CD4-positive, alpha-beta T cell treated with Interleukin-2 at 100 ng/mL for 4 hours (primary cell): ENCODE measurements at regions not wholly inside any gene's neighbourhood (a gene's known extent, or its start where the extent isn't known, plus 50 kb on each side); places are given as distances from the start of the nearest gene placed in this dataset.

ENCODE experiments used
- DNase-seq: peaks from one replicate; pipeline ENCODE4 v3.0.0-alpha.2; 2020; ENCODE audit warnings: low spot score

GRCh38 chr2:220123751-220124150 lies 496.3 kb downstream of the SLC4A3 start:
- no peak for DNase-seq

- DNase-seq: no peak
Measured at GRCh38 chr2:220125551-220125950, 498.1 kb downstream of the SLC4A3 start.

DNA sequence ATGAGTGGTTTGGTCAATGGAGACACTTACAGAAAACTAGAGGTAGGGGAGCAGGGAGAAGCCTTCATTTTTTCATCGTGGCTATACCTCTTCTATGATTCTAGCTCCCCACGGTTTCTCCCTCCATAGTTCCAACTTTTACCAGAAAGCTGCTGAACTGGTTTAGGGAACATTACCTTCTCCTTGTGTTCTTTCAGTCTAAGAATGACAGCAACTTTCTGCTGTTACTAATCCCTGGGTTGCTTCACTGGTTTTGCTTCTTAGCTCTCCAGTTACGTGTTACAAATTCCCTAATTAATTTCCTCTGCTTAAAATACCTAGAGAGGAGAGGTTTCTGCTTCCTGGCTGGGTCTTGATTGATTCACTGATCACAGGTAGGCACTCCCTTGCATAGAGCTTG lies 499.9 kb downstream of the SLC4A3 start:
- no peak for DNase-seq

DNA sequence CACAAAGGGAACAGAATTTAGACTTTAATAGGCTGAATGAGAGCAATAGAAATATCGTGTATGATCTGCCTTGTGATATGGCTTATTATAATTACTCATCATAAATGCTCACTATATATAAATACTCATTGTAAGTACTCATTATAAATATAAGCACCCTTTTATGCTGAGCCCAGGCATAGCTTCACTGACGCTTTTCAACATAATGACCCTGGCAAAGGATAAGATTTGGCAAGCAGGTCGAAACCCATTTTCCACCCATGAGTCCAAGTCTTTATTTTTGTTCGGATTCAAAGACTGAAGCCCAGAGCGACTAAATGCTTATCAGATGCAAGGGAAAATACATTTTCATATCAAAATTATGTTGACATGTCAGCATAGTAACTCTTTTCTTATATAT lies 500.4 kb downstream of the SLC4A3 start:
- DNase-seq: no peak

GRCh38 chr2:220129391-220129790 lies 502.0 kb downstream of the SLC4A3 start:
- no peak for DNase-seq

DNA sequence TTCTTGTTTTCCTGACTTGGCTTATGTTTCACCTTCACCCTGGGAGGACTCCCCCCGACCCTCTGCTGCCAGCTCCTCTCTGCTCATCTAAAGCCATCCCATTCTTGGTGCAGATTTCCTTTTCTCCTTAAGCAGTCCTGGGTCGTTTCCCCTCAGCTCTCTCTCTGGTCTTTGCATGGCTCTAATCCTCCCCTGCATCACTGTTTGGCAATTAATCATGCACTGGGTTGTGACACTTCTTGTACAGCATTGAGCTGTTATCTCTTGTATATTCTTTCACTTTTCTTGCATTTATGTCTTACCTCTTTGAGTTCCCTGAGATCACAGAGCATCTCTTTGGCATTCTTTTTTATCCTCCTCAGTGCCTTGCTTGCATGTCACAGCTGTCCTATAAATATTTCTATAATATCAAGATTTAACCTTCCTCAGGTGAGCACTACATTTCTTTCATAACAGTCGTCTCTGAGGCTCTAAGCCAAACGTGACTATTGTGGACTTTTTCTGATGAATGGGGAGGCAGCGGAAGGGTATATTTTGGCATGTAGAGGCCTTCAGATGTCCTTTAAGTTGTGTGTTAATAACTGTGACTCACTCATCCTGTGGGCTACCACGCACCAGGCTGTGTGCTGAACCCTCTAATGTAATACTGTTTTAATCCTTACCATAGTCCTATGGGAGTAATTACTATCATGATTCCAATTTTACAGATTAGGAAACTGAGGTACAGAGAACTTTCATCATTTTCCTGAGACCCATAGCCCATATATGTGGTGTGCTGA lies 507.5 kb downstream of the SLC4A3 start:
- no peak for DNase-seq

DNA sequence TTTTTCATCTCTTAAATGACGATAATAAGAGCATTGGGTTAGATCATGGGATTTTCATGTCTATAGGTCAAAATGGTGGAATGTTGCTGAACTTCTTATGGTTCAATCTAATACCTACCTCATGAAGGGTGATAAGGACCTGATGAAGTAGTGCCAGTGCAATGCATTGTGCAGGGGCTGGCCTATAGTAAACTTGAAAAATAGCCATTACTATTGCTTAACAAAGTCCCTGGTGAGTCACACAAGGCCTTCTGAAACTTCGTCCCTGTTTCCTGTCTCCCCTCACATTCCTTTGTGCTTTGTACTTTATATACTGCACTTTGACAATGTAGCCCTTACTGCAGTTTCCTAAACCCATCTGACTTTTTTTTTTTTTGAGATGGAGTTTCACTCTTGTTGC lies 515.9 kb downstream of the SLC4A3 start:
- no peak for DNase-seq

GRCh38 chr2:220144411-220144810 lies 517.0 kb downstream of the SLC4A3 start:
- no peak for DNase-seq

- no peak for DNase-seq
Measured at GRCh38 chr2:220147161-220148038, 520.0 kb downstream of the SLC4A3 start.

GRCh38 chr2:220148471-220149248 lies 521.2 kb downstream of the SLC4A3 start:
- no peak for DNase-seq

- DNase-seq: no peak
Measured at GRCh38 chr2:220151341-220151740, 523.9 kb downstream of the SLC4A3 start.

DNA sequence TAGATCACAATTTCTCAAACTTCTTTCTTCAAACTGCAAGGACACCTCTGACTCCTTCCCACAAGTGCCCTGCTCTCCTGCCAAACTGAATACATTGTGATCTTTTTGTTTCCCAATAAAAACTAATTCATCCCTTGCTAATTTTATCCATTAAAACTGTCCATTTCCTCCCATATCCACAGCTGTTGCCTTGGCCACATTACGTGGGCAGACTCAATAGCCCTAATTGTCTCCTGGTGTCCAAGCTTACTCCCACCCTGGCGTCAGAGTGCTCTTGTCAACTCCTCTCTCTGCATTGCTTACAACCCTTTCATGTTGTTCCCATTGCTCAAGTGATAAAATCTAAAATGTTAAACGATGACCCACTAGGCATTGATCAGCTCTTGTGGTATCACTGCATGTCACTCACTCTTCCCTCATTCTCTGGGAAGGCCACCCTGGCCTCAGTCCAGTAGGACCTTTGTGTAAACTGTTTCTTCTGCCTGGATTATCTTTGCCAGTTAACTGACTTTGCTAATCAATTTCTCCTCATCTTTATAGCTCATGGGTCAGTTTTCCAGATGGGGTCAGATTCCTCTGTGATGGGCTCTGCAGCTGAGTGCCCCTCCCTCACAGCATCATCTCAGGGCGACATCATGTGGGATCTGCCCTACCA lies 525.0 kb downstream of the SLC4A3 start:
- no peak for DNase-seq

GRCh38 chr2:220153118-220153517 lies 525.7 kb downstream of the SLC4A3 start:
- DNase-seq: no peak

DNA sequence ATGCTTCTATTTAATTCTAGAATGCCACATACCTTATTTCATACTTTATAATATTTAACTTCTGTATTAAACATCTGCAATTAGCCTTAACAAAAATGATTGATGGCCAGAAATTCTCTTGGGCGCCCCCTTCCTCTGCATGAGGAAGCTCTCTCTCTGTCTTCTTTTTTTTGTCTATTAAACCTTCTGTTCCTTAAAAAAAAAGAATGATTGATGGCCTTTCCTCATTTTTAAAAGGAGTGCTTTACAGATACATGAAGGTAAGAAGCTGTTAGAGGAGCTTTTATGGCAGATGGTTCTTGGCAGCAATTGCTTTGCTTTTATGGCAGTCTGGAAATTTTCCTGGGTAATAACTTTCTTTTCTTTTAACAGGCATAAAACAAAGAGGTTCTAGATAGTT lies 526.9 kb downstream of the SLC4A3 start:
- DNase-seq: no peak

- no peak for DNase-seq
Measured at GRCh38 chr2:220157312-220157711, 529.9 kb downstream of the SLC4A3 start.

DNA sequence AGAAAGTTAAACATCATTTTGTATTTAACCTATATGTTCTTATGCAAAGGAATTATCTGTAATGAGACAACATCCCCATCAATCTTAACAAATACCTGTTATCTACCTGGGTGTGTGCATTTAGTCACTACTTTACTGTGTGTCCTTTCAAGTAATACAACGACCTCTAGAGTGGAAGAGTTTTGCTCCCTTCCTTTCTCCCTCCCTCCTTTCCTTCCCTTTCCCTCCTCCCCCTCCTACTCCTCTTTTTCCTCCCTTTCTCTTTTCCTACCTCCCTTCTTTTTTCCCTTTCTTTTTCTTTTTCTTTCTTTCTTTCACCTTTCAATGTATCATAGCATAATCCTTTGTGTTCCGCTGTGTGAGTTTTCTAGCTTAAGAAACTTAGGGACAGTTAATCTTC lies 532.3 kb downstream of the SLC4A3 start:
- no peak for DNase-seq

- no peak for DNase-seq
Measured at GRCh38 chr2:220162320-220162719, 534.9 kb downstream of the SLC4A3 start.

GRCh38 chr2:220163486-220163885 lies 536.1 kb downstream of the SLC4A3 start:
- DNase-seq: no peak

- DNase-seq: no peak
Measured at GRCh38 chr2:220165401-220165800, 538.0 kb downstream of the SLC4A3 start.

GRCh38 chr2:220166616-220167015 lies 539.2 kb downstream of the SLC4A3 start:
- no peak for DNase-seq

DNA sequence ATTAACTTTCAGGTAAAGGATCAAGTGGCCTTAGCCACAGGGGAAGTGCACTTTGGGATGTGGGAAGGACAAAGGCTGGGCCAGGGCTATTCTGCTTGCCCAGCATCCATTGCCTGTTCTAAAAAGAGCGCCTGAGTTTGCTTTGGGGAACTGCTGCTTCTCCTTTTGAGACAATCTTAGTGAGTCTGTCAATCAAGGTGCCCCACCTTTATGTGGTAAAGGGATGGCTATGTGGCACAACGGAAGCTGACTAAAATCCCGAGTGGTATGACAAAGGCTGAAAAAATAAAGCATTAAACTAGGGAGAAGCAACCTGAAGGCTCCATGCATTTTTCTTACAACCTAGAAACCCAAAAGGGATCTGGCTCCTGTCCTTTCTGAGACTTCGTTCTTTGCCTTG lies 540.5 kb downstream of the SLC4A3 start:
- no peak for DNase-seq
